GM21786 (cell line): ENCODE measurements at regions not wholly inside any gene's neighbourhood (a gene's known extent, or its start where the extent isn't known, plus 50 kb on each side); places are given as distances from the start of the nearest gene placed in this dataset.
"Not testable (repeated sequence)": the region's sequence is repeated elsewhere in the genome, so short reads cannot be mapped to it uniquely, and the experiment has no call there.

Source experiments
- ATAC-seq: cut with Tn5 transposase; IDR thresholded peaks from one replicate; pipeline ENCODE4 v1.9.1; 2021; ENCODE audit not compliant: unreplicated experiment

- no peak for ATAC-seq
Observed at GRCh38 chr10:52368725-52369124, 54.6 kb downstream of the DKK1 start.

- ATAC-seq, result not testable (repeated sequence)
Observed at GRCh38 chr10:52374207-52374606, 60.1 kb downstream of the DKK1 start.

- no peak for ATAC-seq
Observed at GRCh38 chr10:52376694-52377354, 62.7 kb downstream of the DKK1 start.

- no peak for ATAC-seq
Observed at GRCh38 chr10:52378124-52378523, 64.0 kb downstream of the DKK1 start.

GRCh38 chr10:52379287-52379686 lies 65.2 kb downstream of the DKK1 start:
- no peak for ATAC-seq

- ATAC-seq, result no peak
Observed at GRCh38 chr10:52383088-52383487, 69.0 kb downstream of the DKK1 start.

- no peak for ATAC-seq
Observed at GRCh38 chr10:52387744-52388143, 73.7 kb downstream of the DKK1 start.

- no peak for ATAC-seq
Observed at GRCh38 chr10:52390388-52390787, 76.3 kb downstream of the DKK1 start.

- ATAC-seq, result no peak
Observed at GRCh38 chr10:52391927-52392602, 78.0 kb downstream of the DKK1 start.

- no peak for ATAC-seq
Observed at GRCh38 chr10:52394246-52394645, 80.2 kb downstream of the DKK1 start.

GRCh38 chr10:52400562-52400961 lies 86.5 kb downstream of the DKK1 start:
- ATAC-seq, result no peak

GRCh38 chr10:52403801-52404200 lies 89.7 kb downstream of the DKK1 start:
- not testable (repeated sequence) for ATAC-seq

GRCh38 chr10:52409195-52409594 lies 95.1 kb downstream of the DKK1 start:
- ATAC-seq, result no peak

- no peak for ATAC-seq
Observed at GRCh38 chr10:52409928-52410327, 95.8 kb downstream of the DKK1 start.

- ATAC-seq, result no peak
Observed at GRCh38 chr10:52410916-52411315, 96.8 kb downstream of the DKK1 start.

GRCh38 chr10:52419281-52419680 lies 105.2 kb downstream of the DKK1 start:
- no peak for ATAC-seq

GRCh38 chr10:52420656-52421055 lies 106.6 kb downstream of the DKK1 start:
- ATAC-seq, result no peak

GRCh38 chr10:52423369-52423768 lies 109.3 kb downstream of the DKK1 start:
- ATAC-seq, result no peak

- no peak for ATAC-seq
Observed at GRCh38 chr10:52424341-52424740, 110.3 kb downstream of the DKK1 start.

- ATAC-seq, result no peak
Observed at GRCh38 chr10:52434734-52435133, 120.7 kb downstream of the DKK1 start.

- no peak for ATAC-seq
Observed at GRCh38 chr10:52436664-52437063, 122.6 kb downstream of the DKK1 start.

- peak; percentile 93 for ATAC-seq
Observed at GRCh38 chr10:52437205-52437646, 123.1 kb downstream of the DKK1 start.

GRCh38 chr10:52438119-52438518 lies 124.0 kb downstream of the DKK1 start:
- no peak for ATAC-seq
